ENCODE measurements at regions not wholly inside any gene's neighbourhood (a gene's known extent, or its start where the extent isn't known, plus 50 kb on each side); places are given as distances from the start of the nearest gene placed in this dataset.

DNA sequence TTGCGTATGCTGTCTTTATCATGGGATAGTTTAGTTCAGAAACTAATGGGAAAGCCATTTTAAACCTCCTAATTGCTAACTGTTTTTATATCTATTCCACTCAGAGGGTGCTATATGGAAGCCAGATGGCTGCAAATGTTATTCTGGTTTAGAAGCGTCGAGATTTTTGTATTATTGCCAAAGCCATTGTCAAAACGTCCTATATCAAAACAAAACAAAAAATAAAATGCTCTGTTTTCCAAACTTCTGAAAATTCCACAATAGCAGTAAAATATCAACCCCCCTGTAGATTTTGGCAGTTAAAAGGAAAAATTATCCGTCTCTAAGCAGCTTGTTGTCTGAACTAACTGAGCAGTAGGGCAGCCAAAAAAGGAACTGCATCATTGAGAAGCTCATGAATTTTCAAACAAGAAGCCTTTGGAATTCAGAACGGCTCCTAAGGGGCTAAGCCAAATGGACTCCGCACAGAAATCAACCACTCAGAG is 195.4 kb upstream of the CWC22 start:
- no peaks in the 10 kb centered on the region for H3K4me1 ChIP-seq
- no peaks in the 10 kb centered on the region for H3K9me3 ChIP-seq
- H3K4me3 ChIP-seq = no peak overlapping the region
- intact Hi-C loops (cut with DNase I; ENCODE audit: low total_unique reads) = no loop called here
- TF ChIP-seq, protein P1, sequence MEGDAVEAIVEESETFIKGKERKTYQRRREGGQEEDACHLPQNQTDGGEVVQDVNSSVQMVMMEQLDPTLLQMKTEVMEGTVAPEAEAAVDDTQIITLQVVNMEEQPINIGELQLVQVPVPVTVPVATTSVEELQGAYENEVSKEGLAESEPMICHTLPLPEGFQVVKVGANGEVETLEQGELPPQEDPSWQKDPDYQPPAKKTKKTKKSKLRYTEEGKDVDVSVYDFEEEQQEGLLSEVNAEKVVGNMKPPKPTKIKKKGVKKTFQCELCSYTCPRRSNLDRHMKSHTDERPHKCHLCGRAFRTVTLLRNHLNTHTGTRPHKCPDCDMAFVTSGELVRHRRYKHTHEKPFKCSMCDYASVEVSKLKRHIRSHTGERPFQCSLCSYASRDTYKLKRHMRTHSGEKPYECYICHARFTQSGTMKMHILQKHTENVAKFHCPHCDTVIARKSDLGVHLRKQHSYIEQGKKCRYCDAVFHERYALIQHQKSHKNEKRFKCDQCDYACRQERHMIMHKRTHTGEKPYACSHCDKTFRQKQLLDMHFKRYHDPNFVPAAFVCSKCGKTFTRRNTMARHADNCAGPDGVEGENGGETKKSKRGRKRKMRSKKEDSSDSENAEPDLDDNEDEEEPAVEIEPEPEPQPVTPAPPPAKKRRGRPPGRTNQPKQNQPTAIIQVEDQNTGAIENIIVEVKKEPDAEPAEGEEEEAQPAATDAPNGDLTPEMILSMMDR (IDR thresholded peaks at IDR 0.05 in 8 of 11, conservative IDR thresholded peaks at IDR 0.05 in 3 of 11) = no peak
- TF ChIP-seq POLR2AphosphoS5 (IDR thresholded peaks at IDR 0.05) (no peak), POLR2A (IDR thresholded peaks at IDR 0.05) (no peak)
- DNase-seq = no peak
- no peak overlapping the region for H3K27ac ChIP-seq
- H3K27me3 ChIP-seq (replicated peaks in 1 of 7) = no peaks in the 10 kb centered on the region
- H3K36me3 ChIP-seq = no peaks in the 10 kb centered on the region
- WGBS, 5 donors = 51 to 66% (median 61%) methylated on average over 7 of the region's 7 CpGs

DNA sequence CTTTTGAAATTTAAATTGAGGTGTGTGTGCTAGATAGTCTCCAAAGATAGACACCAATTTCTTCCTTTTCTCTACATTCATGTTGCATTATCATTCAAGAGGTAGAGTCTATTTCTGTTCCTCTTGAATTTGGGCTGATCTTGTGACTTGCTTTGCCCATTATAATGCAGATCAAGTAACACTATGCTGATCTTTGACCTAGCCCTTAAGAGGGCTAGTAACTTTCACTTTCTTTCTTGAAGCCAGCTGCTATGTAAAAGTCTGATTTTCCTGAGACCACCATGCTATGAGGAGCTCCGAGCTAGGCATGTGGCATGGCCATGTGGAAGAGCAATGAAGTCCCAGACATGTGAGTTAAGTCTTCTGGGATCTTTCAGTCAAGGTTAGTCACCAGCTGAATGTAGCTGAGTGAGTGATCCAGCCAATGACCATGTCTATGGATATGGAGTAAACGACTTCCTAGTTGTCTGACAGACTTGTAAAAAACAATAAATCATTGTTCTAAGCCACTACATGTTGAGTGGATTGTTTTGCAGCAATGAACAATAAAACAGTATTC is 189.4 kb upstream of the CWC22 start:
- Histone ChIP-seq H3K27ac (no peak overlapping the region), H3K4me1 (no peaks in the 10 kb centered on the region), H3K27me3 (replicated peaks in 1 of 7) (no peaks in the 10 kb centered on the region), H3K36me3 (no peaks in the 10 kb centered on the region), H3K9me3 (no peaks in the 10 kb centered on the region), H3K4me3 (no peak overlapping the region)
- no peak for DNase-seq
- 35 to 68% (median 53%) methylated on average over 2 of the region's 2 CpGs for WGBS, 5 donors
- TF ChIP-seq, protein P1 (IDR thresholded peaks at IDR 0.05 in 8 of 11, conservative IDR thresholded peaks at IDR 0.05 in 3 of 11) = no peak
- no peak for TF ChIP-seq POLR2AphosphoS5 (IDR thresholded peaks at IDR 0.05)
- no peak for TF ChIP-seq POLR2A (IDR thresholded peaks at IDR 0.05)
- intact Hi-C loops (cut with DNase I; ENCODE audit: low total_unique reads) = no loop called here

DNA sequence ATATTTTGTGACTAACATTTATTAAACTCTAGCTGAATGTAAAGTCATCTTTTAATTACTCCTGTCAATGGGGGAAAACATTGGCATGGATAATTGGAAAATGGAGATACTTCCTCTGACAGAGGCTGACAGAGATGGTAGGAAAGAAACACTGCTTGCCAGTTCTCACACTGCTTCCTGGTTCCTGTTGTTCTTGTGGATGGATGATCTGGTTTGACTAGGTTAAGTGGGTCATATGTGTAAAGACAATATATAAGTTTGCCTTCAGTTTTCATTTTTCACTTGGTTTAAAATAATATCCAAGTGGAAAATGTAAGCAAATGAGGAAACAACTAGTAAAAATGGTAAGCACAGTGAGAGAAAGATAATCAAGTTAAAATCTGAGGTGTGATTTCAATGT is 188.8 kb upstream of the CWC22 start:
- H3K27ac ChIP-seq = no peak overlapping the region
- intact Hi-C loops (cut with DNase I; ENCODE audit: low total_unique reads) = no loop called here
- DNase-seq = no peak
- TF ChIP-seq POLR2AphosphoS5 (IDR thresholded peaks at IDR 0.05) (no peak), POLR2A (IDR thresholded peaks at IDR 0.05) (no peak)
- TF ChIP-seq, protein P1 (IDR thresholded peaks at IDR 0.05 in 8 of 11, conservative IDR thresholded peaks at IDR 0.05 in 3 of 11) = no peak
- no peaks in the 10 kb centered on the region for H3K27me3 ChIP-seq (replicated peaks in 1 of 7)
- H3K36me3 ChIP-seq = no peaks in the 10 kb centered on the region
- no peaks in the 10 kb centered on the region for H3K9me3 ChIP-seq
- no peaks in the 10 kb centered on the region for H3K4me1 ChIP-seq
- H3K4me3 ChIP-seq = no peak overlapping the region

DNA sequence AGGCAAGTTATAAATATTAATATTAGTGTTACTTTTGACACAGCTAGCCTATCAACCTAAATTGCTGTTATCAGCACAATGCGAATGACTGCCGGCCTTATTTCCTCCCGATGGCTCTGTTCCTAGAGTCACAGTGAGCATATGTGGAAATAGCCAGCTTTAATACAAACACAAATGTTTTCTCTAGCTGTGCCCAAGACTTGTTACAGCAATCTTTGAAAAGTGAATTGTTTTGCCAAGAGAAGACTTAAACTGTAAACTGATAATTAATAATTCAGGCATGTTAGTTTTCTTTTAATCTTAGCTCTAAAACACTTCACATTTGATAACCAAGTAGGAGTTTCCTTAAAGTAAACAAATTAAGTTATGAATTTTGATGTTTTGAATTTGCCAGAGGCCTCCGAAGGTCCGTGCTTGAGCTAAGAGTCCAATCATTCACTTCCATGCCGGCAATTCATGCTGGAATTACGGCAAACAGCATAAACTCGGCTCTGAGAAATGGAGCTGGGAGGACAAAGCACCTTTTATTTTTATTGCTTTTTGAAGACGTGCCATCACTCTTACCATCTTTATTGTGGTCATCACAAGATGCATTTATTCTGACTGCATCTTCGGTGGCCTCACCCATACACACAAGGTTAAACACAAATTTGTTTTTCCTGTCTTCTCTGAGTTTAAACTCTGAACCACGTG is 184.5 kb upstream of the CWC22 start:
- intact Hi-C loops (cut with DNase I; ENCODE audit: low total_unique reads) = no loop called here
- DNase-seq = no peak

More for the DNA sequence above, 184.5 kb upstream of the CWC22 start:
- H3K9me3 ChIP-seq = no peaks in the 10 kb centered on the region
- H3K27me3 ChIP-seq (replicated peaks in 1 of 7) = no peaks in the 10 kb centered on the region
- H3K4me3 ChIP-seq = no peak overlapping the region
- TF ChIP-seq POLR2A (IDR thresholded peaks at IDR 0.05) = no peak
- no peak for TF ChIP-seq POLR2AphosphoS5 (IDR thresholded peaks at IDR 0.05)
- TF ChIP-seq, protein P1 (IDR thresholded peaks at IDR 0.05 in 8 of 11, conservative IDR thresholded peaks at IDR 0.05 in 3 of 11) = no peak
- 73 to 85% (median 78%) methylated on average over 11 of the region's 11 CpGs for WGBS, 5 donors
- H3K36me3 ChIP-seq = no peaks in the 10 kb centered on the region
- H3K4me1 ChIP-seq = no peaks in the 10 kb centered on the region
- no peak overlapping the region for H3K27ac ChIP-seq

Measured in spleen (tissue), 11 donors.